ENCODE measurements at regions not wholly inside any gene's neighbourhood (a gene's known extent, or its start where the extent isn't known, plus 50 kb on each side); places are given as distances from the start of the nearest gene placed in this dataset.
A peak's percentile ranks its signal among the peaks of the same experiment; 100 is the strongest.
"Not testable (repeated sequence)": the region's sequence is repeated elsewhere in the genome, so short reads cannot be mapped to it uniquely, and the experiment has no call there.

GRCh38 chr22:25393121-25393805 is 171.2 kb upstream of the GRK3 start:
- no peaks in the 10 kb centered on the region for H3K36me3 ChIP-seq (ENCODE audit: control insufficient read depth, insufficient read depth, low read length)
- no peak overlapping the region for H3K4me3 ChIP-seq (replicated peaks; ENCODE audit: low read depth, low read length)
- no peaks in the 10 kb centered on the region for H3K27me3 ChIP-seq (replicated peaks; ENCODE audit: control insufficient read depth, insufficient read depth, low read length)
- DNase-seq (ENCODE audit: extremely low read depth, insufficient read length), result no peak
- no peak for TF ChIP-seq CTCF (IDR thresholded peaks at IDR 0.05; ENCODE audit: insufficient read depth, low read length, poor library complexity, severe bottlenecking)

- TF ChIP-seq CTCF (IDR thresholded peaks at IDR 0.05; ENCODE audit: insufficient read depth, low read length, poor library complexity, severe bottlenecking), result no peak
Measured at GRCh38 chr22:25395468-25395867, 169.0 kb upstream of the GRK3 start.

GRCh38 chr22:25395915-25396314 is 168.6 kb upstream of the GRK3 start:
- Histone ChIP-seq H3K4me3 (replicated peaks; ENCODE audit: low read depth, low read length) (no peak overlapping the region), H3K36me3 (ENCODE audit: control insufficient read depth, insufficient read depth, low read length) (no peaks in the 10 kb centered on the region), H3K27me3 (replicated peaks; ENCODE audit: control insufficient read depth, insufficient read depth, low read length) (no peaks in the 10 kb centered on the region)
- no peak for TF ChIP-seq CTCF (IDR thresholded peaks at IDR 0.05; ENCODE audit: insufficient read depth, low read length, poor library complexity, severe bottlenecking)
- DNase-seq (ENCODE audit: extremely low read depth, insufficient read length), result no peak

More at GRCh38 chr22:25395468-25395867, 169.0 kb upstream of the GRK3 start:
- no peak for DNase-seq (ENCODE audit: extremely low read depth, insufficient read length)
- Histone ChIP-seq H3K27me3 (replicated peaks; ENCODE audit: control insufficient read depth, insufficient read depth, low read length) (no peaks in the 10 kb centered on the region), H3K36me3 (ENCODE audit: control insufficient read depth, insufficient read depth, low read length) (no peaks in the 10 kb centered on the region), H3K4me3 (replicated peaks; ENCODE audit: low read depth, low read length) (no peak overlapping the region)

GRCh38 chr22:25396615-25397200 is 167.8 kb upstream of the GRK3 start:
- Histone ChIP-seq H3K27me3 (replicated peaks; ENCODE audit: control insufficient read depth, insufficient read depth, low read length) (no peaks in the 10 kb centered on the region), H3K4me3 (replicated peaks; ENCODE audit: low read depth, low read length) (no peak overlapping the region), H3K36me3 (ENCODE audit: control insufficient read depth, insufficient read depth, low read length) (no peaks in the 10 kb centered on the region)
- no peak for DNase-seq (ENCODE audit: extremely low read depth, insufficient read length)
- no peak for TF ChIP-seq CTCF (IDR thresholded peaks at IDR 0.05; ENCODE audit: insufficient read depth, low read length, poor library complexity, severe bottlenecking)

- H3K36me3 ChIP-seq (ENCODE audit: control insufficient read depth, insufficient read depth, low read length), result no peaks in the 10 kb centered on the region
- no peak for TF ChIP-seq CTCF (IDR thresholded peaks at IDR 0.05; ENCODE audit: insufficient read depth, low read length, poor library complexity, severe bottlenecking)
- no peak for DNase-seq (ENCODE audit: extremely low read depth, insufficient read length)
- H3K4me3 ChIP-seq (replicated peaks; ENCODE audit: low read depth, low read length), result no peak overlapping the region
- H3K27me3 ChIP-seq (replicated peaks; ENCODE audit: control insufficient read depth, insufficient read depth, low read length), result no peaks in the 10 kb centered on the region
Measured at GRCh38 chr22:25397616-25398015, 166.9 kb upstream of the GRK3 start.

GRCh38 chr22:25398591-25399062 is 165.8 kb upstream of the GRK3 start:
- not testable (repeated sequence) for H3K4me3 ChIP-seq (replicated peaks; ENCODE audit: low read depth, low read length); H3K36me3 ChIP-seq (ENCODE audit: control insufficient read depth, insufficient read depth, low read length); H3K27me3 ChIP-seq (replicated peaks; ENCODE audit: control insufficient read depth, insufficient read depth, low read length)
- DNase-seq (ENCODE audit: extremely low read depth, insufficient read length), result peak; percentile 78

Measured in GM06990 (cell line).